GM21576 (cell line): ENCODE measurements at regions not wholly inside any gene's neighbourhood (a gene's known extent, or its start where the extent isn't known, plus 50 kb on each side); places are given as distances from the start of the nearest gene placed in this dataset.

Experiments
- ATAC-seq: cut with Tn5 transposase; IDR thresholded peaks from one replicate; pipeline ENCODE4 v1.9.1; 2021; ENCODE audit warnings: mild to moderate bottlenecking, moderate library complexity; ENCODE audit not compliant: unreplicated experiment

DNA sequence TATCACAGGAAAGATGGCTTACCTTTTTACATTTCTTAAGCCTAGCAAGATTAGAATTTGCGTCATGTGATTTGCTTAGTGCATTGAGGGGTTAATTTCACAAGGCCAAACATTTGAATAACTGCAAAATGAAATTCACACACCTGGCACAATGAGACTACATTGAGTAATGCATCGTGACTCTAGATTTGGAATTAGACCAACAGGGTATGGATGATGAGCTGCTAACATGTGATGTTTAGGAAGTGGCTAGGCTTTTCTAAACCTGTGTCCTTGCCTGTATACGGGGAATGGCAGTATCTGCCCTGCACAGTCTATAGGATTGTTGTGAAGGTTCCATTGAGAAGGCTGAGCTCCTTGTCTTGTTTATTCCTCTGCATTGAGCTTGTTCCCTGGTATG lies 160.1 kb downstream of the MFSD1 start:
- no peak for ATAC-seq

DNA sequence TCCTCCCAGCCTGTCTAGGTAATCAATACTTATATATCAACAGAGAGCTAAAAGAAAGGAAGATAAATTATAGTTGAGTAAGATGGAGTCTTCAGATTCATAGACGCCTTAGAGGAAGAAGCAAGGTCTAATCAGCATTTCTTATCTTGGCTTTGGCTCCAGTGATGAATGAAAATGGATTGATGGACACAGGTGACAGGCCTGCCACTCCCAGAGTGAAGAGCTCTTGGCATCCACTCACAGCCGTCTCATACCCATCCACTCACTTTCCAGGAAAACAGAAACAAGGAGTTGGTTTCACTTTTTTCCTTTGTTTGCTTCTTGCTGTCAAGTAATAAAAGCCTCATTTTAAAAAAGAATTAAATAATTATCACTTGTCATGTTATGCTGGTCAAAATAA lies 168.2 kb downstream of the MFSD1 start:
- ATAC-seq, result no peak

- no peak for ATAC-seq
Measured at GRCh38 chr3:158974904-158975303, 173.1 kb downstream of the MFSD1 start.

- ATAC-seq, result no peak
Measured at GRCh38 chr3:158976966-158977365, 175.1 kb downstream of the MFSD1 start.

DNA sequence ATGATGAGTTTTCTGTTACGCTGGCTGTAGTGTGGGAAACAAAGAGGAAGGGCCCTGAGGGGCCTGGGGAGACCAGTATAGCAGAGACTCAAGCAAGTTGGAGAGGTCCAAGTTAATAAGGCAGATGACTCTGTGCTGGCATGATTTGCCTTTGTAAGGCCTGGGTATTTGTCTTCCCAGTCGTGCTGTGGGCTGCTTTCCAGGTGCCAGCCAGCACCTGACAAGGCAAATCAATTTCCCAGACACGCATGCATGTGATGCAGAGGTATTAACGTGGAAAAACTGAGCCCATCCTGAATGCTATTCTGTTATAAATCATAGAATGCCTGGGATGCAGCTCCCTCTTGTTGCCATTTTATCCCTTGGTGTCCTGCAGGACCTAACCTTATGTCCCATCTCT lies 175.6 kb downstream of the MFSD1 start:
- no peak for ATAC-seq

DNA sequence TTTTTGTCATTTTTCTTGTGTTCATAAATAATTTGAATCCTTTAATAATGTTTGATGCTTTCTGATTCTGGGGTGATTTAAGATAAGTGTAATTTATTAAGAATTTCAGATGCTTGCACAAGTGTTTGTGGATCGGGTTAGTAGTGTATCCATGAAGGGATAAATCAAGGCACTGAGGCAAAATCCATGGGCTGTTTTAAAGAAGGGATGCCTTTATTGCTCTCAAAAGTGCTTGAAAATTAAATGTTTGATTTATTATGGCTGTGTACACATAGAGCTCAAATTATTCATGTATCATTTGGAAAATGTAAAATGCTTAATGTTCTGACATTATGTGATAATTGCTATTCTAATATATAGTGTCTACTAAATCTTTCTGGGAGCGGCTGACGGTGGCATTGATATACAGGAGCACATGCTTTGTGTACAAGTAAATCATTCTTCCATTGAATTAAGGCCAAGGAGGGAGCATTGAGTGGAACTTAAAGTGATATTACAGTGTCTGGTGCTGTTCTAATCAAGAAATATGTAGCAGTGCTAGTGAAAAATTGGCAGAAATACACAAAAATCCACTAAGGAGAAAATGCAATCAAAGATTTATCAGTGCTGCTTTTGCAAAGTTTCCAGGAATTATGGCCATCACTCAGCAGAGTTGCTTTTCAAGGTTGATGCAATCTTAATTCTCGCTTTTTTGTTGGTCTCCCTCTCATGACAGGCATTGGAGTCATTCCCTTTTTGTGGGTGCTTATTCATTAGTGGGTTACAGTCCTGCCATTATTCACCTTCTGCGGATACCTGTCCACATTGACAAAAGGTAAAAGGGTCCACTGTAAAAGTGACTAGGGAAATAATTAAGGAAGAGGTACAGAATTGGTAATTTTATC lies 181.6 kb downstream of the MFSD1 start:
- no peak for ATAC-seq

- ATAC-seq, result no peak
Measured at GRCh38 chr3:158991146-158991705, 189.4 kb downstream of the MFSD1 start.

DNA sequence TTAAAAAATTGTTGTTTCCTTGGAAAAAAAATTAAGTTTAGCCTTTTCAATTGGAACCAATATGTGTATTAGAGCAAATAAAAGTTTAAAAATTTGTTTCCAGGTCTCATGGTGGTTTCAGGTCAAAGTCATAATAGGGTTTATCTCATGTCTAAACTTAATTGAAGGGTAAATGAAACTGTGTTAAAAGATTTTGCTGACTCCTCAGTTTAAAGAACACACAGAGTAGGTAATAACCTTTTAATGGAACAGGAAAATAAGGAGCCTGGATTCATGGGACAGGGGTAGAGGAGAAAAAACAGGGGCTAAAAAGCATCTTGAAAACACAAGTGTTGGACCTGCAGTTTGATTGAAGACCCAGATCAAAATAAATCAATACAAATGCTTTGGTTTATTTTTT lies 190.6 kb downstream of the MFSD1 start:
- ATAC-seq, result no peak

DNA sequence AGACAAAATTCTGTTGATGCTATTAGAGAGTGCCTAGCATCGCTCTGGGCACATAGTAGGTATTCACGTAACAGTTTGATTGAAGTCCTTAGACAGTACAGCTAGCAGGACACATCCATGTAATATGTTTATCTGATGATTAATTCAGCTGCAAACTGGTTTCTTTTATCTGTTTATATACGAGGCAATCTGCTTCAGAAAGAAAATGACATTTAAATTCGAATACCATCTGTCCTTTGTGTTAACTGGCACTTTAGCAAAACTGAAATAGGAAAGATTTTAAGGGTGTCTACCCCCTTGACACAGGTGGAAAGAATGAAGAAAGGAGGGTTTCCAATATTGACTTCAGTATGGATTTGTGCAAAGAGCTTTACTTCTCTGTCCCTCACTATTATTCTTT lies 192.5 kb downstream of the MFSD1 start:
- ATAC-seq, result no peak

- no peak for ATAC-seq
Measured at GRCh38 chr3:159001711-159002110, 199.9 kb downstream of the MFSD1 start.

GRCh38 chr3:159005137-159005536 lies 203.3 kb downstream of the MFSD1 start:
- ATAC-seq, result no peak

- no peak for ATAC-seq
Measured at GRCh38 chr3:159007331-159007730, 205.5 kb downstream of the MFSD1 start.

- no peak for ATAC-seq
Measured at GRCh38 chr3:159008401-159008800, 206.5 kb downstream of the MFSD1 start.

GRCh38 chr3:159018341-159018740 lies 216.5 kb downstream of the MFSD1 start:
- ATAC-seq, result no peak

GRCh38 chr3:159025733-159026132 lies 223.9 kb downstream of the MFSD1 start:
- no peak for ATAC-seq

DNA sequence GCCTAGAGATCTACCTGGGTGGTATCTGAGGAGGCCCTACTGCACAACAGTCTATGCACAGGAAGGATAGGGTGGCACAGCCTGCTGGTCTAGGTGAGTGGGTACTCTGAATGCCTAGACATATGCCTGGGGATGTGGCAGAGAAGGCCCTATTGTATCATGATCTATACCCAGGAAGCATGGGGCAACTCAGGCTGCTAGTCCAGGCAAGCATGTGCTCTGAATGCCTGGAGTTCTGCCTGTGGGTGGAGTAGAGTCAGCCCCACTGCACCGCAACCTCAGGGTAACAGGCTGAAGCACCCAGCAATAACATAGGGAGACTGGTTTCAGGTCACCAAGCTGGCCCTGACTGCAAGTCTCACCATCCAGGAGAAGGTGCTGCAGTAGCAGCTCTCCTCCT lies 224.7 kb downstream of the MFSD1 start:
- ATAC-seq, result no peak

DNA sequence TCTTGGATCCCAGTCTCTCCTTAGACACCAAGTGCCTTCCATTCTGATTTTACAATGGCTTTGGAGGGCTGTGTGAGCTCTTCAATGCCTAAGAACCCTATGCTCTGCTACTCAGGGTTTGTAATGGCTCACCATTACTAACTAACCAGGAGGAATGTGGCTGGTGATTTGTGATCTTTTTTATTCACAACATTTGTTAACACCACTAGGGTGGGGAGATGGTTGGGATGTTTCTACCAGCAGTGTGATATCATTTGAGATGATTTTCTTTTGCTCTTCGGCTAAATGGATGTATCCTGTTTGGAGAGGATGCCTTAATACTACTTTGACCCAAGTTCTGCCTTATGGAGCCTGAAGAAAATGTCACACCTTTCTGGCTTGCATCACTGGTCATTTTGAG lies 226.9 kb downstream of the MFSD1 start:
- ATAC-seq, result no peak

DNA sequence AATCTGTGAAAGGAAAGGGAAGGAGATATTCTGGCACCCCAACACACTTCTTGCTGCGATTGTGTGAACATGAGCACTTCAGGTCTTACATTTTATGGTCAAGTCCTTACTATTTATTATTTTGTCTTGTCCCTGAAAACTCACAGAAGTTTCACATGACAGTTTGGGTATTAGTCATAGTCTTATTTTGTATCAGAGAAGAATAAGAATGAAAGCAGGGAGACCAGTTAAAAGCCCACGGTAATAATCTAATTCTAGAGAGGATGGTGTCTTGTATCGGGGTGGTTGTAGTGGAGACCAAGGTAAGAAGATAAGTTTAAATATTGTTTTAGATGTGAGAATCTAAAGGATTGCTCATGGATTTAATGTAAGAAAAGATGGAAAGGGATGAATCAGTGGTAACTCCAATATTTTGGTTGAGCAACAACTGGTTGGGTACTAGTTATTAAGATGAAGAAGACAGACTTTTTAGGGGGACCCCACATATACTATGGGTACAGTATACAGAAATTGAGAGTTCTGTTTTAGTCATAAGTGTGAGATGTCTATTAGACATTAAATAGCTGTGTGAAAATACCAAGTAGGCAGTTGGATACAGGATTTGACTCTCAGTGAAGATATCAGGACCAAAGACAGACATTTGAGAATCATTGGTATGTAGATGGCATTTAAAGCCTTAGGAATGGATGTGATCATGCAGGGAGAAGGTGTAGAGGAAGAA lies 227.6 kb downstream of the MFSD1 start:
- peak; percentile 78 for ATAC-seq

GRCh38 chr3:159030138-159030670 lies 228.3 kb downstream of the MFSD1 start:
- ATAC-seq, result no peak

GRCh38 chr3:159030886-159031679 lies 229.2 kb downstream of the MFSD1 start:
- ATAC-seq, result no peak

DNA sequence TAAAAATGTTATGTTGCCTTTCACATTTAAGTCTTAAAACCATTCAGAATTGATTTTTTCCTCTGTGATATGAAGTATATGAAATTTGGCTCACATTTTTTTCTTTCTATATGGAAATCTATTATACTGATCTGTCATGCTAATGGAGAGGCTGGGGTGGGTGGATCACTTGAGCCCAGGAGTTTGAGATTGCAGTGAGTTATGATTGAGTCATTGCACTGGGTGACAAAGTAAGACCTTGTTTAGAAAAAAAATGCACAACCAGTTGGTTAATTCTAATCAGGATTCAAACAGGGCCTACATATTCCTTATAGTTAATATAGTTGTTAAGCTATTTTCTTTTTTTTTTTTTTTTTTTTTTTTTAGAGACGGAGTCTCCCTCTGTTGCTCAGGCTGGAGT lies 230.5 kb downstream of the MFSD1 start:
- ATAC-seq, result no peak
